PC-9 (cell line): ENCODE measurements at regions not wholly inside any gene's neighbourhood (a gene's known extent, or its start where the extent isn't known, plus 50 kb on each side); places are given as distances from the start of the nearest gene placed in this dataset.

Experiments used
- BruUV-seq: library from RNA; stranded (reverse); fragments of 400-500 nt; replicated peaks from 2 replicates; lab custom pipeline; 2021; lab: Mats Ljungman, UMichigan
- CTCF ChIA-PET: fragments of 300-600 bp; sonication (Branson Sonifier 250); formaldehyde crosslinking; loops from one replicate; lab custom pipeline; 2022; ENCODE audit warnings: antibody characterized with exemption; lab: Charles Lee
- POLR2A ChIA-PET: fragments of 300-600 bp; sonication (Branson Sonifier 250); formaldehyde crosslinking; loops from one replicate; lab custom pipeline; 2022; ENCODE audit warnings: antibody characterized with exemption; ENCODE audit not compliant: unreplicated experiment; lab: Charles Lee
- DNase-seq, 2 experiments: peaks; one replicate each; pipeline versions ENCODE4 v3.0.0 to v3.0.0-alpha.2; 2015 to 2022; ENCODE audit warnings: mixed read lengths in 1 of 2
- H2AFZ ChIP-seq: fragments of 200-600 bp; sonication (generic); 2 replicates; pipeline ENCODE4 v1.8.1; 2017; ENCODE audit warnings: antibody characterized with exemption
- H3F3A ChIP-seq: fragments of 200-600 bp; sonication (generic); 2 replicates; pipeline ENCODE4 v1.8.1; 2017; ENCODE audit warnings: antibody characterized with exemption, mild to moderate bottlenecking, low read depth; ENCODE audit not compliant: insufficient read depth
- H3K27ac ChIP-seq: fragments of 200-600 bp; sonication (generic); 2 replicates; pipeline ENCODE4 v1.6.1; 2016; ENCODE audit warnings: mixed run types
- H3K27me3 ChIP-seq: fragments of 200-600 bp; sonication (generic); 2 replicates; pipeline ENCODE4 v1.6.1; 2016; ENCODE audit warnings: low read depth, mixed run types; ENCODE audit not compliant: insufficient read depth
- H3K36me3 ChIP-seq: fragments of 200-600 bp; sonication (generic); 2 replicates; pipeline ENCODE4 v1.6.1; 2016; ENCODE audit warnings: low read depth, mixed run types
- H3K4me1 ChIP-seq: fragments of 200-600 bp; sonication (generic); replicated peaks from 2 replicates; pipeline ENCODE4 v1.6.1; 2016; ENCODE audit warnings: mixed run types; ENCODE audit not compliant: insufficient read depth
- H3K4me2 ChIP-seq: fragments of 200-600 bp; sonication (generic); 2 replicates; pipeline ENCODE4 v1.6.1; 2017; ENCODE audit warnings: mixed run types
- H3K4me3 ChIP-seq: fragments of 200-600 bp; sonication (generic); 2 replicates; pipeline ENCODE4 v1.6.1; 2016; ENCODE audit warnings: mixed run types
- H3K79me2 ChIP-seq: fragments of 200-600 bp; sonication (generic); 2 replicates; pipeline ENCODE4 v1.6.1; 2017; ENCODE audit warnings: low read depth, mixed run types
- H3K9me2 ChIP-seq: fragments of 200-600 bp; sonication (generic); 2 replicates; pipeline ENCODE4 v1.8.1; 2017; ENCODE audit warnings: mild to moderate bottlenecking; ENCODE audit not compliant: insufficient read depth
- H3K9me3 ChIP-seq: fragments of 200-600 bp; sonication (generic); 2 replicates; pipeline ENCODE4 v1.8.1; 2016; ENCODE audit warnings: low read depth; ENCODE audit not compliant: insufficient read depth
- H4K20me1 ChIP-seq: fragments of 200-600 bp; sonication (generic); 2 replicates; pipeline ENCODE4 v1.8.1; 2017; ENCODE audit not compliant: insufficient read depth
- CTCF ChIP-seq: fragments of 200-600 bp; sonication (generic); conservative IDR thresholded peaks from 2 replicates; pipeline ENCODE4 v1.6.1; 2017; ENCODE audit warnings: mixed run types, antibody characterized with exemption, mild to moderate bottlenecking, moderate library complexity
- EZH2 ChIP-seq: fragments of 200-600 bp; sonication (generic); IDR thresholded peaks from 2 replicates; pipeline ENCODE4 v1.8.0; 2017; ENCODE audit warnings: antibody characterized with exemption, low read depth
- intact Hi-C: fragments of 100-400 bp; cut with micrococcal nuclease; formaldehyde crosslinking; loops from one replicate; pipeline ENCODE4 v1.10.0; 2022; ENCODE audit not compliant: unreplicated experiment

DNA sequence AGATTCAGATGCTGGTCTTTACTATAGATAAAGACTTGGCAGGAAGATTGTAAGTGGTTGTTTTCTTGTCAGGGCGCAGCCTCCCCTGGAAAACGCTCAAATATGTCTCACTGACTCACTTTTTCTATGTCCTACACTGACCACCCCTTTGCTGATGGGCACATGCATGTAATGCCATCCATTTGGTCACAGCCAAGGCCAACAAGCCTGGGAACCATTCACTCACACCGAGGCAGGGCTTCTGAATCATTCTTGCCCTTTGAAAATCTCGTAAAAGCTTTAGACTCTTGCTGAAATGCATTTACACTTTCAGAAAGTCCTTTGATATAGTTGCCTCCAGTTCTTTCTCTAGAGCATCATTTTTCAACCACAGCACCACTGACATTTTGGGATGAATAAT is 249.4 kb downstream of the ACTL7B start:
- CTCF ChIA-PET = no interaction called here
- Histone ChIP-seq H3K9me2 (no peaks in the 10 kb centered on the region), H4K20me1 (no peaks in the 10 kb centered on the region), H3K4me1 (no peaks in the 10 kb centered on the region), H3K79me2 (no peaks in the 10 kb centered on the region), H3K9me3 (no peaks in the 10 kb centered on the region), H2AFZ (no peak overlapping the region), H3K36me3 (no peaks in the 10 kb centered on the region), H3K27me3 (no peaks in the 10 kb centered on the region), H3K4me2 (no peak overlapping the region), H3K4me3 (no peak overlapping the region), H3K27ac (no peak overlapping the region), H3F3A (no peaks in the 10 kb centered on the region)
- POLR2A ChIA-PET = no interaction called here
- BruUV-seq = no TSS peak
- DNase-seq = no peak
- TF ChIP-seq CTCF = no peak
- TF ChIP-seq EZH2 = no peak
- intact Hi-C loops = no loop called here

DNA sequence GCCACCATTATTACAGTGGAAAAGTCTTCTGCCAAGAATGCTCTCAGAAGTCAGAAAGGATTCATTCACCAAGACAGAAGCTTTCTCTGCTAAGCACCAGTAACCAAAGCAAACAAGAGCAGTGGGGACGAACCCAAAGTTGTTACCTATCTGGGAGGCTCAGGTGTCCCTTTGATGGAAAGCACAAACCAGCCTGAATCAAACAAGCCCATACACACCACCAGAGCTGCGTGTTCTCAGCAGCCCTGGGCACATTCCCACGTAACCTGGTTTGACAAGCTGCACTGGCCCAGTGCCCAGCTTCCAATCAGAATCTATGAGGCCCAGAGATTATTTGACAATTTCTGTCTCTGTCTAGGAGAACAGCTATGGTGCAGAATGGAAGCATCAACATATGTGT is 252.6 kb downstream of the ACTL7B start:
- no peaks in the 10 kb centered on the region for H3K9me2 ChIP-seq
- H3K4me2 ChIP-seq = no peak overlapping the region
- H3K79me2 ChIP-seq = no peaks in the 10 kb centered on the region
- H3K4me1 ChIP-seq = no peaks in the 10 kb centered on the region
- H3K27me3 ChIP-seq = no peaks in the 10 kb centered on the region
- ChIA-PET POLR2A (no interaction called here), CTCF (no interaction called here)
- H3K27ac ChIP-seq = no peak overlapping the region
- no peak overlapping the region for H3K4me3 ChIP-seq
- no peaks in the 10 kb centered on the region for H4K20me1 ChIP-seq
- TF ChIP-seq CTCF = no peak
- TF ChIP-seq EZH2 = no peak
- intact Hi-C loops = no loop called here
- H3F3A ChIP-seq = no peaks in the 10 kb centered on the region
- no peaks in the 10 kb centered on the region for H3K36me3 ChIP-seq
- no peak overlapping the region for H2AFZ ChIP-seq
- no peaks in the 10 kb centered on the region for H3K9me3 ChIP-seq
- DNase-seq = no peak
- BruUV-seq = no TSS peak

DNA sequence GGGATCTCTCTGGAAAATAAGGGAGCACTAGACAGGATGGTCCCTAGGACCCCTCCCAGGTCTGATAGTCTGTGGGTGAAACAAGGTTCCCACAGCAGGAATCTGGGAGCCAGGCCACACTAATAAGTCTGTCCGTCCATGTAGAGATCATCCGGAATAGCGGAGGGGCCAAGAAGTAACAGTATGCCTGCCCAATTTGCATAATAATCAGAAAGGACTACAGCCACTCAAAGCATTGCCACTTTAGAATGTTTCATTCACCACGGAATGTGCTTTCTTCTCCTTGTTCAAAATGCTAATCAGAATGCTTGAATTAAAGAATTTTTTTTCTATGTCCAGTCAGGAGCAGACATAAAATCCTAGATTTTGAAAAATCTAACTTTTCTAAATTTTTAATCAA is 254.9 kb downstream of the ACTL7B start:
- Histone ChIP-seq H3F3A (no peaks in the 10 kb centered on the region), H3K27ac (no peak overlapping the region), H3K4me2 (no peak overlapping the region), H3K4me1 (no peaks in the 10 kb centered on the region), H4K20me1 (no peaks in the 10 kb centered on the region), H3K9me3 (no peaks in the 10 kb centered on the region), H2AFZ (no peak overlapping the region), H3K36me3 (no peaks in the 10 kb centered on the region), H3K27me3 (no peaks in the 10 kb centered on the region), H3K4me3 (no peak overlapping the region), H3K79me2 (no peaks in the 10 kb centered on the region), H3K9me2 (no peaks in the 10 kb centered on the region)
- no TSS peak for BruUV-seq
- intact Hi-C loops = no loop called here
- ChIA-PET POLR2A (no interaction called here), CTCF (no interaction called here)
- no peak for DNase-seq
- TF ChIP-seq CTCF (no peak), EZH2 (no peak)
